Inflammatory macrophage treated with lipopolysaccharide for 4 hours (primary cell): ENCODE measurements at regions not wholly inside any gene's neighbourhood (a gene's known extent, or its start where the extent isn't known, plus 50 kb on each side); places are given as distances from the start of the nearest gene placed in this dataset.

Experiments
- DNase-seq: peaks from one replicate; pipeline ENCODE4 v3.0.0-alpha.2; 2020

DNA sequence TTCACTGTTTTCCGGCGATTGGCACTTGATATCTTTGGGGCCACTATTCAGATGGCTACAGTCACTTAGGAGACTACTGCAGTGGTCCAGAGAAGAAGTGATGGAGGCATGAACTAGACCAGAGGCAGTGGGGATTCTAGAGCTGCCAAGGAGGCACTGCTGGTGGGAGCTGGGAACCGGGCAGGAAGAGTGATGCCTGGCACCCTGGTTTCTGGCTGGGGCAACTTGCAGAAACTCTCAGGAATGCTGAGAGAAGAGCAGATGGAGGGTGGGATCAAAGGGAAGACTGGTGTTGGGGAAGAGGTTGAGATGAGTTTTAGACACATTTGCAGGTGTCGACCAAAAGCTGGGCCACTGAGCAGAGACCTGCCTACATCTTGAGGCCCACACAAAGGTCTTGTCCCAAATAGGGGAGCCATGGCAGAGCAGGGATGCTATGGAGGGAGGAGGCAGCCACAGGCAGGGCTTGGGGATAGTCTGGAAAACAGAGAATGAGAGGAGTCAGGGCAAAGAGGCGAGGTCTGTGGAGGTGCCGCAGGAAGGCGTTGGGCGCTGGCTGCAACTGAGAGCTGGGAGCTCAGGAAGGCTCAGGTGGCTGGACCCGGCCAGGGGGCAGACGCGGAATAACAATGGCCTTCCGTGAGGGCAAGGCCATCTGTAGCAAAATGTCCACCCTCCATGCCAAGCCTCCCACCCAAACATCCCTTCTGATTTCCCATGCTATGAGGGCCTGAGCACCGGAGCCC, 118.9 kb downstream of the TOMM20 start:
- no peak for DNase-seq

GRCh38 chr1:235009074-235009473, 119.6 kb downstream of the TOMM20 start:
- no peak for DNase-seq

DNA sequence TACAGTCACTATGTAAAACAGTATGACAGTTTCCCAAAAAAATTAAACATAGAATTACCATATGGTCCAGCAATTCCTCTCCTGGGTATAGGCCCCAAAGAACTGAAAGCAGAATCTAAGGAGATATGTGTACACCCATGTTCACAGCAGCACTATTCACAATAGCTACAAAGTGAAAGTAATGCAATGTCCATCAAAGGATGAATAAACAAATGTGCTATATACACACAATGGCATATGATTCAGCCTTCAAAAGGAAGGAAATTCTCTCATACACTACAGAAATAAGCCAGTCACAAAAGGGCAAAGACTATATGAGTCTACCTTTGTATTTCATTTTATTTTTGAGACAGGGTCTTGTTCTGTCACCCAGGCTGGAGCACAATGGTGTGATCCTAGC, 120.4 kb downstream of the TOMM20 start:
- peak; percentile 78 for DNase-seq

DNA sequence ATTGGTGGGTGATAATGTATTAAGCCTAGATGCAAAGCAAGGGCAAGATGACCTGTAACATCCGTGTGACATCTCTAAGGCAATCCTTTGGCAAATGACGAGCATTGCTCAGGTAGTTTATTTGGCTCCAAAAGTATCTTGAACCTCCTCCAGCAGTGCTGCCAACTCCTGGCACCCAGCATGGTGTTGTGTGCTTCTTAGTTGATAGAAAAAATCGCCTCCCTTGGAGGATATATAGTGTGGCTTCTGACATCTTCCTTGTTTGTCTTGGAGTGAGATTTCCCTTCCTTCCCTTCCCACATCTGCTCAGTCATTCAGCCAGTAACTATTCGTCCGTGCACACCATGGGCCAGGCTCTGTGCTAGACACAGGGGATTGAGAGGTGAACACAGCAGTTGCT, 121.8 kb downstream of the TOMM20 start:
- DNase-seq: no peak

DNA sequence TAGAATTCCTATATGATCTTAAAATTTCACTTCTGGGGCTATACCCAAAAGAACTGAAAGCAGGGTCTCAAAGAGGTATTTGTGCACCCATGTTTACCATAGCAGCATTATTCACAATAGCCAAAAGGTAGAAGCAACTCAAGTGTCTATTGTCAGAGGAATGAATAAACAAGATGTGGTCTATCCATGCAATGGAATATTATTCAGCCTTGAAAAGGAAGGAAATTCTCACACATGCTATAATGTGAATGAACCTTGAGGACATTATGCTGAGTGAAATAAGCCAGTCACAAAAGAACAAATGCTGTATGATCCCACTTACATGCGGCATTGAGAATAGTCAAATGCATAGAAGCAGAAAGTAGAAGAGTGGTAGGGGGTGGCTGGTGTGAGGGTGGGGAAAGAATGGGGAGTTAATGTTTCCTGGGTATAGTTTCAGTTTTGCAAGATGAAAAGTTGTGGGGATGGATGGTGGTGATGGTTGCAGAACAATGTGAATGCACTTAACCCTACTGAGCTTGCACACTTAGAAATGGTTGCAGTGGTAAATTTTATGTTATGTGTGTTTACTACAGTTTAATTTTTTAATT, 122.4 kb downstream of the TOMM20 start:
- peak; percentile 75 for DNase-seq

DNA sequence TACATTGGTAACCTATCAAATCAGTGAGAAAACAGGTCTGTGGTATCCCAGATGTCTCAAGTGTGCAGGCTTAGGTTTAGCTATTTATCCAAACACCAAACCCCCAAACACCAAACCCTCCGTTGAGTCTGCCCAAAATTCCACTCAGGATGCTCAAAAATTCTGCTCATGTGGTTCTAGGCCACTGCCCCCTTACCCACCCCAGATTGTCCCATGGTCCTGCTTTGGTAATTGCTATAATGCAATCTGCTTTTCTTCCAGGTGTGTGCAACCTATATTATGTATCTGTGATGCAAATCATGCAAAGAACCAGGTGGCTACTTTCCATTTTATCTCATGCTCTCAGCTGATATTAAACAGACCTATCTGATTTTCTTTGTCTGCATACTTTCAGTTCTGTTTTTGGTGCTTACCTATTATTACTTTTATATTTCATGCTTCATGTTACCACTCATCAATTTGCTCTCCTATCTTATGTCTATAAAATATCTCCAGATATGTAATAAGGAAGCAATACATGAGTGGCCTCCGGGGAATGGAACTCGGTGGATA, 123.7 kb downstream of the TOMM20 start:
- DNase-seq: no peak

- DNase-seq: no peak
These were observed 124.4 kb downstream of the TOMM20 start for GRCh38 chr1:235004276-235004675.

DNA sequence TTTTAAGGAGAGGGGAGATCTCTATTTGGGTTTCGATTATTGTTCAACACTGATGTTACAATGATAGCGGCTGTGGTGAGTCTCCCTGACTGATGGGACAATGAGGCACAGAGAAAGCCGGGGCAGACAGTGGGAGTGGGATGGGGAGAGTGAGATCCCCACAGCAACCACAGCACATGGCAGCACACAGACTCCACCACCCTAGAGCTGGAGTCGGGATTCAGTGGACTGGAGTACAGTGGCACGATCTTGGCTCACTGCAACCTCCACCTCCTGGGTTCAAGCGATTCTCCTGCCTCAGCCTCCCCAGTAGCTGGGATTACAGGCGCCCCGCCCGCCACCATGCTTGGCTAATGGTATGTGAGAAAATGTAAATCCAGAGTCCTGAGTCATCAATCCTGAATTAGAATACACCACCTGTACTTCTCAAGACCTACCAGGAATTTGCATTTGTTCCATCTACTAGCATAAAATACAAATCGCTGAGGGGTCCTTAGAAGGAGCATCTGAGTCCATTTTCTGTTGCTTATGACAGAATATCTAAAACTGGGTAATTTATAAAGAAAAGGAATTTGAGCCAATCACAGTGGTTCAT, 125.8 kb downstream of the TOMM20 start:
- no peak for DNase-seq

- DNase-seq: no peak
These were observed 129.1 kb downstream of the TOMM20 start for GRCh38 chr1:234999513-234999940.

DNA sequence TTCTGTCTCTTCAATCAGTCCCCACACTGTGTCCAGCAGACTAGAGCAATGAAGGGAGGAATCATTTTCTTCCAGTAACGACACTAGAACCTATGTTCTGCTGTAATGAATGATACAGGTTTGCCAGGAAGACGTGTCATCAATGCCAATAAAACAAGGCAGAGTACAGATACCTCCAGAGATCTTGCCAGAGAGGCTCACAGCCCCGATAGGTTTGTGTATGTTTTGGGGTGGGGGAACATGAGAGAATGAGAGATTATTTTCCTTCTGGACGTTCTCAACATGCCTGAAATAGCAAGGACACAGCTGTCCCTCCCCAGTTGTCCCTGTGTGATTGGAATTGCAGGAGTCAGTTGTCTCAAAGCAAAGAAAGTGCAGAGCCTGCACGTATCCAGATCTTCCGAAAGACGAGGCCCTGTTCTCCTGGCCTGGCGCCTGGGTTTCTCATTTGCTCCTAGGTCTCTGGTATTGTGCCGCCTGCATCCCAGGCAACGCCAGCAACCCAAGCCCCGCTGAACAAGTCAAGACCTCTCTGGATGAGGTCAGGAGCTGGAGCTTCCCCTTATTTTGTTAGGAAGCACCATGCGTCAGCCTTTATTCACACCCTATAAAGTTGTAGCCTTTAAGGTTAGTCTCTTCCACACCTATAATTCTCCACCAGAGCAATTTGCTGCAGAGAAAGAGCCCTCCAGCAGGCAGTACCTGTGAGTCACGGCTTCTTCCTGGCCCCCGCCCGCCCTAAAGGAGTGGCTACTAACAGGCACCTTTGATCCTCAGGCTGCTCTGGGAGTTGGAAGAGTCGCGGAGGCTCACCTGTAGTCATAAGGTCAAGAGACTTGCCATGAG, 130.5 kb downstream of the TOMM20 start:
- no peak for DNase-seq

GRCh38 chr1:234997201-234997895, 131.3 kb downstream of the TOMM20 start:
- DNase-seq: peak; percentile 74

DNA sequence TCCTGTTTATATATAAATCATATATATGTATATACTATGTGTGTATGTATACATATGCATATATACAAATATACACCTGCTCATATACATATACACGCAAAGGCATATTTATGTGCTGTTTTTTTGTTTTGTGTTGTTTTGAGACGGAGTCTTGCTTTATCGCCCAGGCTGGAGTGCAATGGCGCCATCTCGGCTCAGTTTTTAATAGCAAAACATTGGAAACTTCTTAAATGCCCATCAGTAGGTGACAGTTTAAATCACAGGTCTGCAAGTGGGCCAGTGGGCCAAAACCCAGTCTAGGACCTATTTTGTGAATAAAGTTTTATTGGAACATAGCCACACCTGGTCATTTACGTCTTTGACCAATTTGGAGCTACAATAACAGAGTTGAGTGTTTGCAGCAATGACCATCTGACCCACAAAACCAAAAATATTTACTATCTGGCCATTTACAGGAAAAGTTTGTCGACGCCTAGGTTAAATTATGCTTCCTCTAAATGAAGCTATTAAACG, 132.3 kb downstream of the TOMM20 start:
- DNase-seq: no peak

DNA sequence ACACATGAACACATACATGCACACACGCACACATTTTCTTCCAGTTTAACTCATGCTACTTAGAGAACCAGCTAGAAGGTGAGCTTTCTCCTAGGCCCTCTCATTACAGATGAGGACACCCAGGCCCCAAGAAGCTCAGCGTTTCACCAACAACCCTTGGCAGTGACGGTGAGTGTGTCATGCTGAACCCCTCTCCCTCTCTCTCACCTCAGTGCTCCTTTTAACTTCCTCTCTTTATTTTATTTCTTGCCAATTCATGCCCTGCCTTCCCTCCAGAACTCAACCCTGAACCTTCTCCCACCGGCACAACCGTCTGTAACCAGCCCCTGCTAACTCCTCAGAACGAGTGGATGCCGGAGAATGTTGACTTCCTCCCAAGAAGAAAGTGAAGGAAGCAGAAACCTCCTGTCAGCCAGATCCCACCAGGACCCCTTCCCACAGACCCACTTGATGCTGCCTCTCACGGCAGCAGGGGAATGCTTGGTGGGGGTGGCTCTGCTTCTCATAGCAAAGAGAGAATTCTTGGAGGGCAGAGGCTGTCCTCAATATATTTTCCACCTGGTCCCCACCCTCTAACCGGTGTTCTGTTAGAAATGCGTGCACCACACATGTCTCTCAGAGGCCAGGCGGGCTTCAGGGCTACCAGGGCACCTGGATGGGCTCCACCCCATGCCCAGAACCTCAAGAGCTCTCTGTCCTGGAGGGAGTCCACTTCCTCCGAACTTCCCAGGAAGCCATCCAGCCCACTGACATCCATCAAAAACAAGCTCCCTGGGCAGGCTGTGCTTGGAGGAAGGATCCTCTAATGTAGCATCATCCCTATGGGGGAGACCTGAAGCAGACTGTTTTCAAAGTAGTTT, 134.0 kb downstream of the TOMM20 start:
- DNase-seq: no peak

DNA sequence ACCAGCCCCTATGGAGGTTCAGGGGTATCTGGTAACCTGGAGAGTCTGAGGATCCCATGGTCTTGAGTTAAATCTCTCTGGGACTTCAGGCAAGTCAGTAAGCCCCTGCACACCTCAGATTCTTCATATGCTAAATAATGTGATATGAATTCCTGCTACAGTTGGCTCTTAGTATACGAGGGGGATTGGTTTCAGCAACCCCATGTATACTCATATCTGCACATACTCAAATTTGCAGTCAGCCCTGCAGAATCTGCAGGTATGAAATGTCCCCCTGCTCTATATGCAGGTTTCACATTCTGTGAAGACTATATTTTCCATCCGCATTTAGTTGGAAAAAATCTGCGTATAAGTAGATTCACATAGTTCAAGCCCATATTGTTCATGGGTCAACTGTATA, 136.6 kb downstream of the TOMM20 start:
- DNase-seq: no peak

DNA sequence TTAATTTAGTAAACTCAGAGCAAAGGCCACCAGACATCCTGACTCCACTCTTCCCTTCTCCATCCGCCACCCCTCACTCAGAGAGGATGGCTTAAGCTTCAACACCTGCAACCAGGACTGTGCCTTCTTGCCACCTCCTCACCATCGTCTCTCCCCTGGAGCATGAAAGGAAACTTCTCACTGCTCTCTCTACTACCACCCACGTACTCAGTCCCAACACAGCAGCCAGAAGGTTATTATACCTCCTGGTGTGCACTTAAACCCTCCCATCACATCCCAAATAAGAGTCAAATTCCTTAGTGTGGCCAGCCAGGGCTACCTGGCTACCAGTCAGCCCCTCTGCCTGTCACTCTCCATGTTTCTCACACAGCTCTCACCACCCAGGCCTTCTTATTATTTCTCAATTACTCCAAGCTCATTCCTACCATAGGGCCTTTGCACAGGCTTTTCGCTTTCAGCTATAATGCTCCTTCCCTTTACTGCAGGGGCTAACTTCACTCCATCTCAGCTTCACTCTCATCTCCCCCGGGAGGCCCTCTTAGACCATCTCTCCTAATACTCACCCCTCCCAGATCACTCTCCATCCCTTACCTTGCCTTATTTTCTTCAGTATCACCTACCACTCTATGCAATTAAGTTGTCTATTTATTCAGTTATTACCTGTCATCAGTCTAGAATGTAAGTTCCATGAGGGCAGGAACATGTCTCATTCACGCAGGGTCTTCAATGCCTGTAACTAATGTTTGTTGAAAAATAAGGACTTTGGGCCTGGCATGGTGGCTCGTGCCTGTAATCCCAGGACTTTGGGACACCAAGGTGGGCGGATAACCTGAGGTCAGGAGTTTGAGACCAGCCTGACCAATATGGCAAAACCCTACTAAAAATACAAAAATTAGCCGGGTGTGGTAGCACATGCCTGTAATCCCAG, 137.5 kb downstream of the TOMM20 start:
- DNase-seq: no peak

DNA sequence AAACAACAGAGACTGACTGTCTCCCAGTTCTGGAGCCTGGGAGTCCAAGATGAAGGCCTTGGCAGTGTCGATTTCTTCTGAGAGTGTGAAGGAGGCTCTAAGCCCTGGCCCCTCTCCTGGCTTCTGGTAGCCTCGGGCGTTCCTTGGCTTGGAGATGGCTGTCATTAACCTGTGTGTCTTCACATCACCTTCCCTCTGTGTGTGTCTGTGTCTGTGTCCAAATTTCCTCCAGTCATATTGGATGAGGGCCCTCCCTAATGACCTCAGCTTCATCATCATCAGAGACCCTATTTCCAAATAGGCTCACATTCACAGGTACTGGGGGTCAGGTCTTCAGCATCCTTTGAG, 138.3 kb downstream of the TOMM20 start:
- DNase-seq: no peak

GRCh38 chr1:234989479-234990327, 138.9 kb downstream of the TOMM20 start:
- DNase-seq: no peak

DNA sequence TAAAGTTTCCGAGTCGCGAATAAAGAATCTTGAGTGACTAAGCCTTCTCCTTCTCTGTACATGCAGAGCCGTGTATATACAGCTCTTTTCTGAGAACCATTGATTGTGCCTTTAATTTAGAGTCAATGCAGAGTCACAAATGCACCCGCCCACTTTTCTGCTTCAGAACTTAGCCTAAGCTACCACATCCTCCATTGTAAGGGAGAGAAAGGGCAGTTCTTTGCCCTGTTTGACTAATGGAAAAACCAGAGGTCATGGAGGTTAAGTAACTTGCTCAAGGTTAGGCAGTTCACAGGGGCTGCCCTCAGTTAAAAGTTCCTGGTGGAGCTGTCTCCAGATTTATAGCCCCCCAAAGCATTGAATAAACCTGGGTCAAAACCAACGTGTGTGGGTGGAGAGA, 139.6 kb downstream of the TOMM20 start:
- no peak for DNase-seq

- DNase-seq: no peak
These were observed 140.1 kb downstream of the TOMM20 start for GRCh38 chr1:234988536-234988935.
